Mucosa of descending colon (tissue), 3 donors: ENCODE measurements at regions not wholly inside any gene's neighbourhood (a gene's known extent, or its start where the extent isn't known, plus 50 kb on each side); places are given as distances from the start of the nearest gene placed in this dataset.
"Not testable (repeated sequence)": the region's sequence is repeated elsewhere in the genome, so short reads cannot be mapped to it uniquely, and the experiment has no call there.

ENCODE experiments used
- ATAC-seq: fragments of 200-7000 bp; cut with Tn5 transposase; one replicate; pipeline ENCODE4 v1.9.1; 2020; ENCODE audit warnings: mild to moderate bottlenecking, moderate library complexity
- DNase-seq, 3 donors: peaks; one replicate each; pipeline ENCODE4 v3.0.0-alpha.2; 2020
- H3K36me3 ChIP-seq: fragments of 200-600 bp; one replicate; pipeline ENCODE4 v1.8.0; 2021; ENCODE audit warnings: low read depth, mild to moderate bottlenecking
- H3K4me1 ChIP-seq: fragments of 200-600 bp; one replicate; pipeline ENCODE4 v1.8.0; 2021; ENCODE audit warnings: low read depth, mild to moderate bottlenecking
- H3K4me3 ChIP-seq: fragments of 200-600 bp; one replicate; pipeline ENCODE4 v1.8.0; 2021; ENCODE audit warnings: mild to moderate bottlenecking
- H3K9me3 ChIP-seq: fragments of 200-600 bp; one replicate; pipeline ENCODE4 v1.8.0; 2021; ENCODE audit warnings: mild to moderate bottlenecking
- intact Hi-C, 2 donors: fragments of 100-400 bp; cut with DNase I in 1 of 2; cut with micrococcal nuclease in 1 of 2; formaldehyde crosslinking; loops; one replicate each; pipeline versions ENCODE4 v1.11.0 to v1.11.1; 2022; cut with DNase I, micrococcal nuclease
- TF ChIP-seq, protein P1 (sequence below): fragments of 200-600 bp; IDR thresholded peaks from one replicate; pipeline ENCODE4 v1.8.0; 2022; ENCODE audit warnings: antibody characterized with exemption, mild to moderate bottlenecking
- donor health status: DM: no; HTN: no; CAD: no; lungs with moderate emphysema.
- donor health status: DM: no; HTN: no; CAD: no.
- donor health status: DM: no; HTN: yes; CAD: no.

DNA sequence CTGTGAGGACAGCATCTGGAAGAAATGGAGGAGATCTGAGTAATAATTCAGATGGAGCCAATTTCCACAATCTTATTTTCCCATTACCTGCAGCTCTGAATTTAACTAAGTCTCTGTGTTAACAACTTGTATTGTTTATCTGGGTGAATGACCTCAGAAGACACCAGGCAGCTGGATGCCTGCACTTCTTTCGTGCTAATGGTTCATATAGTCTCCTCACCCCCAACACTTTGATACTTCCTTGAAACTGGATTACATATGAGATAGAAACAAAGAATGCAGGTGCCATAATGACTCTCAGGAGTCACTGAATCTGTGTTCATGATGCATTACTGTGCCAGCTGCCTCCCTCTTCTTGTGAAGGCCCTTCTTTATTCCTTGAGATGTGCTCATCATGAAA lies 125.6 kb upstream of the VPREB1 start:
- intact Hi-C loops, result no loop called here
- ATAC-seq (no peak), DNase-seq (no peak)
- TF ChIP-seq, protein P1, sequence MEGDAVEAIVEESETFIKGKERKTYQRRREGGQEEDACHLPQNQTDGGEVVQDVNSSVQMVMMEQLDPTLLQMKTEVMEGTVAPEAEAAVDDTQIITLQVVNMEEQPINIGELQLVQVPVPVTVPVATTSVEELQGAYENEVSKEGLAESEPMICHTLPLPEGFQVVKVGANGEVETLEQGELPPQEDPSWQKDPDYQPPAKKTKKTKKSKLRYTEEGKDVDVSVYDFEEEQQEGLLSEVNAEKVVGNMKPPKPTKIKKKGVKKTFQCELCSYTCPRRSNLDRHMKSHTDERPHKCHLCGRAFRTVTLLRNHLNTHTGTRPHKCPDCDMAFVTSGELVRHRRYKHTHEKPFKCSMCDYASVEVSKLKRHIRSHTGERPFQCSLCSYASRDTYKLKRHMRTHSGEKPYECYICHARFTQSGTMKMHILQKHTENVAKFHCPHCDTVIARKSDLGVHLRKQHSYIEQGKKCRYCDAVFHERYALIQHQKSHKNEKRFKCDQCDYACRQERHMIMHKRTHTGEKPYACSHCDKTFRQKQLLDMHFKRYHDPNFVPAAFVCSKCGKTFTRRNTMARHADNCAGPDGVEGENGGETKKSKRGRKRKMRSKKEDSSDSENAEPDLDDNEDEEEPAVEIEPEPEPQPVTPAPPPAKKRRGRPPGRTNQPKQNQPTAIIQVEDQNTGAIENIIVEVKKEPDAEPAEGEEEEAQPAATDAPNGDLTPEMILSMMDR, result no peak
- Histone ChIP-seq H3K4me1 (no peaks in the 10 kb centered on the region), H3K4me3 (no peak overlapping the region), H3K36me3 (no peaks in the 10 kb centered on the region), H3K9me3 (no peaks in the 10 kb centered on the region)

DNA sequence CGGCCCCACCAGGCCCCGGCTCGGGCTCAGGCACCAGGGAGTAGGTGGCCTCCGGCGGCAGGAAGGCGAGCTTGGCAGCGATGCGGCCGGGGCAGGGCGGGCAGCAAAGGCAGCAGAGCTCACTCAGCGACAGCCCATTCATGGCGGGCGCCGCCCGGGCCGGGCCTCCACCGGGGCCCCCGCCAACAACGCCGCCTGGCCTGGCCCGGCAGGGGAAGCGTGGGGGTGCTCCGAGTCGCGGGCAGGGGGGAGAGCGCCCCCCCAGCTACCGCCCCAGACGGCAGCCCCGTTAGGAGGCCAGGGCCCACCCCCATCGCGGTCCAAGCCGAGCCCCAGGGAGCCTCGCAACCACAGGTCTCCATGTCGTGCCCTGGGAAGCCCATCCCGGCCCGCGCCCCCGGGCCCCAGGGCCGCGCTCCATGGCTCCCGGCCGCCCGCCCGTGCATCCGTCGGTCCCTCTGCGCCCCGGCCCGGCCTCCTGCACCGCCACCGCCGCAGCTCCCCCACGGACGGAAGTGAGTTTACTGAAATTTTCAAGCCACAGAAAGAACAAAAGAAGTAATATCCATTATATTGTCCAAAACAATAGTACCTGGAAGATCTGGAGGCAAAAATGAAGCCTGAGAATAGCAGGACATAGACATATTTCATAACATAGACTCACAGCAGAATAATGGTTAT lies 126.6 kb upstream of the VPREB1 start:
- H3K36me3 ChIP-seq, H3K4me3 ChIP-seq, H3K9me3 ChIP-seq, H3K4me1 ChIP-seq, intact Hi-C loops, DNase-seq, ATAC-seq: not testable (repeated sequence)

DNA sequence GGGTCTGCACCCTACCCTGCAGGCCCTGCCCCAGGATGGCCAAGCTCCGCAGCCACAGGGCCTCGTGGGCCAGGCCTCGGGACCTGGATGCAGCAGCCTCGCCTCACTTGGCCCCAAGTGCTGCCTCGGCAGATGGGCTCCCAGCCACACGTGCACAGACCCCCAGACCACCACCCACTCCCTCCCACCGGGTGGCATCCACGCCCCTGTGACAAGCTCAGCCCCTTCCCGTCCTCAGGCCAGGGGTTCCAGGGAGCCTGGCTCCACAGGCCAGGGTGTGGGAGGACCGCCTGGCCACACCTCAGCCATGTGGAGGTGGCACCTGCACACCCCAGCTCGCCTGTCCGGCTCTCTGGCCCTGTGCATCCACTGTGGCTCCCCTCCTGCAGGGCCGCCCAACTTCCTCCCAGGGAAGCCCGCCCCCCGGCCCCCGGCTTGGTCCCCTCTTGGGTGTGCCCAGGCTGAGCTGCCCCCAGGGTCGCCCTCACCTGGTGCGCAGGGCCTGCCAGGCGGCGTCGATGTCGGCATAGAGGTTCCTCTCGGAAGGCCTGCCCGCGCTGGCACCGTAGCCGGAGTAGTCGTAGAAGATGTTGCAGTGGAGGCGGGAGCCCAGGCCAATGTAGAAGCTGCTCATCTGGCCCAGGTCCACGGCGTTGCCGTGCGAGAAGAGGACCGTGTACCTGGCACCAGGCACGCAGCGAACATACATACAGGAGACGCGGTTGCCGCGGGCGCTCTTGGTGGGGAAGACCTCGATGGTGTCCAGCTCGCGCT lies 127.4 kb upstream of the VPREB1 start:
- H3K4me1 ChIP-seq, DNase-seq, intact Hi-C loops, H3K9me3 ChIP-seq, ATAC-seq, H3K36me3 ChIP-seq, H3K4me3 ChIP-seq: not testable (repeated sequence)

DNA sequence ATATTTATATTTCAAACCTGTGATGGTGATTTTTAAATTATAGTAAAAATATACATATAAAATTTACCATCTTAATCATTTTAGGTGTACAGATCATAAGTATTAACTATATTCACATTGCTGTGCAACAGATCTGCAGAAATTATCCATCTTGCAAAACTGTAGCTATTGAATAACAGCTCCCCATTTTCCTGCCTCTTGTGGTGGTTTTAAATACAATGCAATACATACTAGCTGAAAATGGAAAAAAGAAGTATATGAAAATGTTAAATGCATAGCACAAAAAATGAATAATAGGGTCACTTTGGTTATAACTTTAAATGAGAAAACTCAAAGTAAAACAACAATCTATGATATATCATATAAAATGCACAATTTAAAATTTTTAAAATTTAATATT lies 130.9 kb upstream of the VPREB1 start:
- H3K9me3 ChIP-seq, result no peaks in the 10 kb centered on the region
- no peak overlapping the region for H3K4me3 ChIP-seq
- TF ChIP-seq, protein P1, result no peak
- no peak for ATAC-seq
- intact Hi-C loops, result no loop called here
- no peaks in the 10 kb centered on the region for H3K4me1 ChIP-seq
- H3K36me3 ChIP-seq, result no peaks in the 10 kb centered on the region
- no peak for DNase-seq

DNA sequence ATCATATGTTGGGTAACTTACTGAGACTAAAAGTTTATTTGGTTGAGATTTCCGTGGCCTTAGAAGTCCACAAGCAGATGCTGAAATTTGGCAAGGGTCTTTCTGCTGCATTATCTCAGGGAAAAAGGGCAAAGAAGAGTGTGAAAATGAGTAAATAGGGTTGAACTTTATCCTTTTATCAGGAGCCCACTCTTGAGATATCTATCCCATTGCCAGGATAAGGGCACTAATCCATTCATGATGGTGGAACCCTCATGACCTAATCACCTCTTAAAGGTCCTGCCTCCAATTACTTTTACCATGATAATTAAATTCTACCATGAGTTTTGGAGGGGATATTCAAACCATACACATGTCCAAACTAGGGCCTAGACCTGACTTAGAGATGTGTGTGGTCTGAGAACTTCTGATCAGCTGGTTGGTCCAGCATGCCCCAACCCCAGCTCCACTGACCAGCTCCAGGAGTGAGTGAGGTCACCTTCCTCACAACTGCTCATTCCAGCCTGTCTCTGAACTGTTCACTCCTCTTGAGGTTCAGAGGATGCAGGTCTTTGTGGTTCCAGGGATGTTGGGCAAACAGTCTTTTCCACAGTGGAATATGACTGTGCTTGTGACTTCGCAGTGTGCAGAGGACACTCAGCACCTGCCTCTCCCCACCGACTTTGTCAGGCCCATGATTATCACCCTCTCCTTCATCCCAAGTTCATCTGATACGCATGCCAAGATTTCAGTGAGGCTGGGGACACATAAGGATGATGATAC lies 130.1 kb upstream of the TOP3B start:
- ATAC-seq (no peak), DNase-seq (no peak)
- TF ChIP-seq, protein P1, result no peak

DNA sequence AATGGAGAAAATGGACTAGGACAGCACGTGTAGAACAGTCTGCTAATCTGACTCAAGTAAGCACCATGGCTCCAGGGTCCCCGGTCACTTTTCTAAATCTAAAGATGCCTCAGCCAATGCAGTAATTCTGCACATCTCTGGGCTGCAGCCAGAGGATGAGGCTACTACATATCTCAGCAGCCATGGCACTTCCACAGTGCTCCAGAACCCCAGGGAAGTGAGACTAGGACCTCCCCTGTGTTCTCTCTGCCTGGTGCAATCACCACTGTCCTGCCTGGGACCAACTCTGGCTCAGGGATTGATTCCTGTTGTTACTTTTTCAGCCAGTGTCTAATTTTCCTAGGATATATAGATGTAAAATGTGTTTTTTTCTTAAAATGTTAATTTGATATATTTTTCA lies 129.4 kb upstream of the TOP3B start:
- no peak for DNase-seq
- TF ChIP-seq, protein P1, result no peak
- intact Hi-C loops, result no loop called here

More for the DNA sequence above, 130.1 kb upstream of the TOP3B start:
- no peaks in the 10 kb centered on the region for H3K36me3 ChIP-seq
- H3K9me3 ChIP-seq, result no peaks in the 10 kb centered on the region
- no peaks in the 10 kb centered on the region for H3K4me1 ChIP-seq
- no peak overlapping the region for H3K4me3 ChIP-seq
- intact Hi-C loops, result no loop called here

More for the DNA sequence above, 129.4 kb upstream of the TOP3B start:
- H3K9me3 ChIP-seq, result no peaks in the 10 kb centered on the region
- no peak for ATAC-seq
- no peaks in the 10 kb centered on the region for H3K4me1 ChIP-seq
- H3K36me3 ChIP-seq, result no peaks in the 10 kb centered on the region
- H3K4me3 ChIP-seq, result no peak overlapping the region
